IPS-18c (cell line): ENCODE measurements at regions not wholly inside any gene's neighbourhood (a gene's known extent, or its start where the extent isn't known, plus 50 kb on each side); places are given as distances from the start of the nearest gene placed in this dataset.

Experiments used
- H3K4me3 ChIP-seq: 2 replicates; pipeline ENCODE4 v1.7.0; 2013; ENCODE audit warnings: low read depth, mild to moderate bottlenecking, low read length, moderate library complexity; ENCODE audit not compliant: insufficient read depth
- H3K9me3 ChIP-seq: one replicate; pipeline ENCODE4 v1.6.1; 2013; ENCODE audit warnings: mild to moderate bottlenecking, low read length, moderate library complexity; ENCODE audit not compliant: control insufficient read depth, insufficient read depth

DNA sequence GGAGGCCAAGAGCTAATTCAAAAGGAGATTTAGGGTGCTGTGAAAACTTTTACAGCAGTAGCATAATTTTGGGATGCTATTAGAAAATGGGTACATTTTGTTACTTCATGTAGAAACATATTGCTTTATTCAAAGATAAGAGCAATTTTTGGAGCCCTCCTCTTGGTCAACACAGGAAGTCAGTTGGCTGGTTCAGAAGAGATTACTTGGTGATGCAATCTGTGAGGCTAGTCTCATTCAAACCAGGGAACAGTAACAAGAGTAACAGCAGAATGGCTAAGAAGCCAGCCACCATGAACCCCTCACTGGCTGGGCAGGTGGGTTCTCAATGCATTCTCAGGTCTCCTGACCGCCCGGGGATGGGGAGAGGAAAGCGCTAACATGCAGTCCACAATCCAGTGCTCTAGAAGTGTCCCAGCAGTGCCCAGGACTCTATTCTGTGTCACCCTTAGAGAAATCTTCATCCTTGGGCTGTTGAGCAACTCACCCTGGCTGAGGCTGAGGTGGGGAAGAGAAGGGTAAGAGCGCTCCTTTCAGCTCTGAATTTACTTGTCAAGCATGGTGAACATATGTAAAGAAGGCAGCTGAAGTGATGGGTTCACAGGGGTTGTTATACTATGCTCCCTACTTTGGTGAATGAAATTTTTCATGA is 262.2 kb upstream of the UBASH3B start:
- Histone ChIP-seq H3K9me3 (no peaks in the 10 kb centered on the region), H3K4me3 (no peak overlapping the region)

DNA sequence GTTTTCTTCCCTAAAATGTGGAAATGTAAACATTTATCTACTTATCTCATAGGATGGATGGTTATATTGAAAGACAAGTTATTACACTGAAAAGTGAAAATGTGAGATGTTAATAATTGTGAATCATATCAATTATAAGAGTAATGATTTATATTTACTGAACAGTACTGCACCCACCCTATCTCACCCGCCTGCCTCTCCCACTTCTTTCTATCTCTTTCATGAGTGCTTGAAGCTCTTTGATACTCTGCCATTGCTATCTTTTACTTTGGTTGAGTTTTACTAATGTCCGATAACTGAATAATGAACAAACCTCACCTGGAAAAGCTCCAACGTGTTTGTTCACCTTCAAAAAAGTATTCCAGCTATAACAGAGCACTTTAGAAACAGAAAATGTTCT is 263.0 kb upstream of the UBASH3B start:
- H3K9me3 ChIP-seq = no peaks in the 10 kb centered on the region
- no peak overlapping the region for H3K4me3 ChIP-seq

DNA sequence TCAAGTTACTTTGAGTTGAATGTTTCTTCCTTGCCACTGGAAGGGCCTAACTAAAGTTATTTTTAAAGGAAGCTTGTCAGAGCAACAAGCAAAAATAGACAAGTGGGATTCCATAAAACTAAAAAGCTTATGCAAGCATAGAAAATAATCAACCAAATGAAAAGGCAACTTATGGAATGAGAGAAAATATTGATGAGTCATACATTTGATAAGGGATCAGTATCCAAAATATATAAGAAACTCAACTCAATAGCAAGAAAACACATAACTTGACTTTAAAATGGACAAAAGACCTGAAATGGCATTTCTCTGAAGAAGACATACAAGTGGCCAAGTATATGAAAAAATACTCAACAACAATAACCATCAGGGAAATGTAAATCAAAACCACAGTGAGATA is 264.5 kb upstream of the UBASH3B start:
- no peaks in the 10 kb centered on the region for H3K9me3 ChIP-seq

DNA sequence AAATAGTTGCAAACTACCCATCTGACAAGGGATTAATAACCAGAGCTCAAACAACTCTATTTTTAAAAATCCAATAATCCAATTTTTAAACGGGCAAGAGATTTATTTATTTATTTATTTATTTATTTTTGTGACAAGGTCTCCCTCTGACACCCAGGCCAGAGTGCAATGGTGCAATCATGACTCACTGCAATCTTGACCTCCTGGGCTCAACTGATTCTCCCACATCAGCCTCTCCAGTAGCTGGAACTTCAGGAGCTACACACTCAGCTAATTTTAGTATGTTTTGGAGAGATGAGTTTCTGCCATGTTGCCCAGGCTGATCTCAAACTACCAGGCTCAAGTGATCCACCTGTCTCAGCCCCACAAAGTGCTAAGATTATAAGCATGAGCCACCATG is 267.2 kb upstream of the BLID start:
- H3K9me3 ChIP-seq = no peaks in the 10 kb centered on the region
- no peak overlapping the region for H3K4me3 ChIP-seq

More for the DNA sequence above, 264.5 kb upstream of the UBASH3B start:
- no peak overlapping the region for H3K4me3 ChIP-seq

DNA sequence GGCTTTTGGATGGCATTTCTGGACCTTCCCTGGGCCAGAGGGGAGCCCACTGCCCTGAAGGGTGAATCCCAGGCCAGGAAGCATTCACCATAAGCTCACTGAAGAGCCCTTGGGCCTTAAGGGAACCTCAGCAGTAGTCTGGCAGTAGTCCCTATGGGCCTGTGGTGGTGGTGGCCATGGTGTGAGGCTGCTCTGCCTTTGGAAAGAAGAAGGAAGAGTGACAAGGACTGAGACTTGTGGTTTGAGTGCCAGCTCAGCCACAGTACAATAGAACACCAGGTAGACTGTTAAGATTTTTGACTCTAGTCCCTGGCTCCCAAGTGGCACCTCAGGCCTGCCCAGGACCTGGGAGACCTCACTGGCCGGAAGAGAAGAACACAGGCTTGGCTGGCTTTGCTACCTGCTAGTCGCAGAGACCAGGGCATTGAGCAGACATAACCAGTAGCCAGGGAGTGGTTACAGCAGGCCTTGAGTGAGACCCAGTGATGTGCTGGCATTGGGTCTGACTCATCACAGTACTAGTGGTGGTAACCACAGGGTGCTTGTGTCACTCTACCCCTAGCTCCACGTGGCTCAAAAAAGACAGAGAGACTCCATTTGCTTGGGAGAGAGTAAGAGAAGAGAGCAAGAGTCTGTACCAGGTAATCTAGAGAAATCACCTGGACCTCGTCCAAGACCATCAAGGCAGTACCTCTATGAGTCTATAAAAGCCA is 259.8 kb upstream of the BLID start:
- Histone ChIP-seq H3K4me3 (no peak overlapping the region), H3K9me3 (no peaks in the 10 kb centered on the region)

DNA sequence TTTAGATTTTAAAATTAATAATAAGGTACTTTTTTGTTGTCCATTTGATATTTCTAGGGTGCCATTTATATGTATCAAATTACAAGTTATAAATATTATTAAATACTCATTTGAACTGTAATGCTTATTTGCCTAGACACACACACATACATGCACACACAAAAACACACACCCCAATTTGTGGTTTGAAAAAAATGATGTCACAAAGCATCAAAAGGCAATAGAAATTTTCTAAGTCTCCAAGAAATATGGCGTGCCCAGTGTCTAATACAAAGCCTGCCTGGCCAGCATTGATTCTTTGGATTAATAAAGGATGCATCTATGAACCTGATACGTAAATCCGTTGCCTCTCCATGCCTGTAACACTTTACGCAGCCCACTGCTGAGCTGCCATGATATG is 252.8 kb upstream of the BLID start:
- Histone ChIP-seq H3K4me3 (no peak overlapping the region), H3K9me3 (no peaks in the 10 kb centered on the region)

DNA sequence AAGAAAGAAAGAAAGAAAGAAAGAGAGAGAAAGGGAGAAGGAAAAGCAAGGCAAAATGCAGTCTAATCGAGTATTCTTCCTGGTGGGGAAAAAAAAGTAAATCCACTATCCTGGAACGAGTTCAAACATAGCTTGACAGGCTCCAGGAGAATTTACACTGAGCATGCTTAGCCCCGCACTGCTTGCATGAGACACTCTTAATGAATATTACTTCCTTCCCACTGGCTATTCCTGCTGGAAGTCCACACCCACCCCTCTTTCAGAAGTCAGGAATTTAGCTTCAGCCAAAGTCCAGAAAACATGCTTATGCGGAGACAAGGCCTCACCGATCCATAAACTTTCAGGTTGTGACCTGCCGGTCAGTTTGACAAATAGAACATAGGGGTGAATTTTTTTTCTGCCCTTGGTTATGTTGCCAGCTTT is 251.8 kb upstream of the BLID start:
- Histone ChIP-seq H3K4me3 (no peak overlapping the region), H3K9me3 (no peaks in the 10 kb centered on the region)

DNA sequence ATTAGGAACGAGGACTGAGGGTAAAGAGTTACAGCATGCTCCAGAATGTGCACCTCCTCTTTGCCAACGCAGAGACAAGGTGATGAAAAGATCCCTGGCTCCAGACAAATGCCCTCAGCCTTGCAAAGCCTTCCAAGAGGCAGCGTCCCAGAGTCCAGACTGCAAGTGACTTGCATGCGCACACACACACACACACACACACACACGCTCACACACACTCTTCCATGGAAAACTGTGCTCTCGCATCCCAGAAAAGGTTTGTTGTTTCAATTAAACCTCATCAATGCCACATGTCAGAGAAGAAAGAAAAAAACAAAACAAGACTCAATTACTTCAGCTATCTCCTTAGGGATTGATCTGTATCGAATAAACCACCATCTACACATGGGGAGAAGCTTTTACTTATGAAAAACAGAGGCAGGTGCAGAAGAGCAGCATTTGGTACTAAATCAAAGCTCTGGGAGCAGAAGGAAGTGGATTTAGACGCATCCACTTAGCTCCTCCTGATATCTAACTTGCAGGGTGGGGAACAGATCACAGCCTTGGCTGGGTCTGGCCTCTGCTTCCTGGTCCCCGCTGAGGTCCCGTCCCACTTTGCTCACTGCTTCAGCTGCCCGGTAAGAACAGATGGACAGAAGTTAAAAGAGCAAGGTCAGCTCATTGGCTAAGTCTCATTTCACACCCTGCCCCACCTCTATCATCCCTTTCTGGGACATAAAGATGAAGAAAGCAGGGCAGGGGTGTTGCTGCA is 249.8 kb upstream of the BLID start:
- Histone ChIP-seq H3K9me3 (no peaks in the 10 kb centered on the region), H3K4me3 (no peak overlapping the region)

DNA sequence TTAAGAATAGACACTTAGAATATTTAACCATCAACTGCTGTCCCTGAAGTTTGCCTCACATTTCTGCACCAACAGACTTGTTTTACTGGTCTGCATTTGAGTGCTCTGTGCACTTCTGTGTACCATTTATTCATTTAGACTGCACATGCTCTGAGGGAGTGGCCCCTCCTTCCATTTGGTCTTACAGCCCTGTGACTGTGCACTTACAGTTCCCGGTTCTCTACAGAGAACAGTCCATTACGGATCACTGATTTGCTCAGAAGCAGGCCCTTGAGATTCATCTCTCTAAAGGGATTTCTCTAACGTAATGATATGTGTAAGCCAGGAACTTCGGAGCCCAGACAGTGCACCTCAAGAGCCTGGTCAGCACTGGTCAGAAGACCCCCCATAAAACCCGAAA is 247.3 kb upstream of the BLID start:
- H3K4me3 ChIP-seq = no peak overlapping the region
- no peaks in the 10 kb centered on the region for H3K9me3 ChIP-seq

DNA sequence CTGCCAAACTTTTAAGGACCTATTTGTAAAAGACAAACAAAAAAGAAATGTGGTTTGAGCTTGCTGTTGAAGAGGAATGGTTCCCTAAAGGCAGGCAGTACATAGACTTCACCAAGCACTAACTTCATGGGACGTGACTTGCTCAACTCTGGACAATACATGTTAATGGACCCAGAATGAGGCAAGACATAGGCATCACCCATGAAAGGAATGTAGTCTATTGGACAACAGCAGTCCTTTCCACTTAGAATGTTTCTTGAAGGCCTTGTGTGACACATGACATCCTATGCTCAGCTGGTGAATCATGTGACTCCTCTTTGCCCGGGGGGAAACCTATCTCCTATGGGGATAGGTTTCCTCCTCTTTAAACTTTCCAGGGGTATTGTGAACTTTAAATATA is 246.4 kb upstream of the BLID start:
- H3K4me3 ChIP-seq = no peak overlapping the region
- no peaks in the 10 kb centered on the region for H3K9me3 ChIP-seq

DNA sequence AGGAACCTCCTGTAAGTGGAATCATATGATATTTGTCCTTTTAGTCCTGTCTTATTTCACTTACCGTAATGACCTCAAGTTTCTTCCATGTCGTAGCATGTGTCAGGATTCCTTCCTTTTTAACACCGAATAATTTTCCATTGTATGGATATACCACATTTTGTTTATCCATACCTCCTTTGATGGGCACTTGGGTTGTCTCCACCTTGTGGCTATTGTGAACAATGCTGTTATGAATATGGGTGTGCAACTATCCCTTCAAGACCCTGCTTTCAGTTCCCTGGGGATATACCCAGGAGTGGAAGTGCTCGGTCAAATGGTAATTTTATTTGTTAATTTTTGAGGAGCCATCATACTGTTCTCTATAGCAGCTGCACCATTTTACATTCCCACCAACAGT is 244.9 kb upstream of the BLID start:
- Histone ChIP-seq H3K4me3 (no peak overlapping the region), H3K9me3 (no peaks in the 10 kb centered on the region)

DNA sequence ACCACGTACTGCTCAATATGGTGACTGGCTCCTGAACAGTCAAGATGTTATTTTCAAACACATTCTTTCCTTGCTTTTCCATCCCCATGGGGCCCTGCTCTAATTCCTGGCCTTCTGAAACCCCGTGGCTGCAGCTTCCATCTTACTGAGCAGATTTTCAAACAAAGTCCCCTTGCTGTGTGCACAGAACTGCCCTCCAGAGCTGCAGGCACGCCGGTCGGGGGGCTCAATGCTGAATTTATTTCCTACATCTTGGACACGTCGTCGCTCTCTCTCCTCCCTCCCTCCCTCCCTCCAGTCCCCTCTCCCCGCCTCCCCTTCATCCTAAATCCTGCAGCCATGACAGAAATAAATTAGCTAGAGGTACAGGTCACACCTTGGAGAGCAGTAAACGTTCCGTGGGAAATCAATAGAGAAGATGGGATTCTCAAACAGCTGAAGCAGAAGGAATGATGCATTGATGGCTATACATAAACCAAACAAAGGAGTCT is 243.1 kb upstream of the BLID start:
- no peak overlapping the region for H3K4me3 ChIP-seq
- H3K9me3 ChIP-seq = no peaks in the 10 kb centered on the region

DNA sequence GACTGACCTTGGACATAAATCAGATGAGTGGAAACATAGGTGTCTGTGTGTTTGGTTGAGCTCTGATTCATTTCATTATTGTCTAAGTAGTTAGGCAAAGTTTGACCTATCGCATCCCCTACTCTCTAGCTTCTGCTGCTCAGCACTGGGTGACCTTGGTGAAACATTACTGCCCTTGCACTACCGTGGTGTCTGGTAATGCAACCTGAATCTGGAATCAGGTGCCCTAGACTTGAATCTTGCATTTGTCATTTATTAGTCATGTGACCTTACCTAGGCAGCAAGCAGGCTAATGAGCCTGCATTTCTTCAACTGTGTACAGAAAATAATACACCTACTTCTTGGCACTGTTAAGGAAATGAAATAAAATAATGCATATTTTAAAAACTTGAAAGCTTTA is 242.3 kb upstream of the BLID start:
- Histone ChIP-seq H3K4me3 (no peak overlapping the region), H3K9me3 (no peaks in the 10 kb centered on the region)

DNA sequence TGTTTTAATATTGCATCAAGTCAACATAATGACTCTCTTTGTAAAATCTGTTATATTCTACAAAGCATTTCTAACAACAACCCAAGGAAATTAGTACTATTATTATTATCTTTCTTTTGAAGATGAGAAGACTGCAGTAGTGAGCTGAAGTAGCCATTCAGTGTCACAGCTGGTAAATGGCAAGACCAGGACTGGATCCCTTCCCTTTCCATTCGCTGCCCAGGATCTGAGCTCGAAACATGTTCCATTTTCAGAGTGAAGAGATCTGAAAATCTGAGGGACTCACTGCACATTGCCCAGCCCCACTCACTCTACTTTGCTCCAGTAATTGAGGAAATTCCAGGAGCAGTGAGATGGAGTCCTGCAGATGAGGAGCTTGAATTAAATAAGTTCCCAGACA is 240.0 kb upstream of the BLID start:
- no peak overlapping the region for H3K4me3 ChIP-seq
- H3K9me3 ChIP-seq = no peaks in the 10 kb centered on the region

DNA sequence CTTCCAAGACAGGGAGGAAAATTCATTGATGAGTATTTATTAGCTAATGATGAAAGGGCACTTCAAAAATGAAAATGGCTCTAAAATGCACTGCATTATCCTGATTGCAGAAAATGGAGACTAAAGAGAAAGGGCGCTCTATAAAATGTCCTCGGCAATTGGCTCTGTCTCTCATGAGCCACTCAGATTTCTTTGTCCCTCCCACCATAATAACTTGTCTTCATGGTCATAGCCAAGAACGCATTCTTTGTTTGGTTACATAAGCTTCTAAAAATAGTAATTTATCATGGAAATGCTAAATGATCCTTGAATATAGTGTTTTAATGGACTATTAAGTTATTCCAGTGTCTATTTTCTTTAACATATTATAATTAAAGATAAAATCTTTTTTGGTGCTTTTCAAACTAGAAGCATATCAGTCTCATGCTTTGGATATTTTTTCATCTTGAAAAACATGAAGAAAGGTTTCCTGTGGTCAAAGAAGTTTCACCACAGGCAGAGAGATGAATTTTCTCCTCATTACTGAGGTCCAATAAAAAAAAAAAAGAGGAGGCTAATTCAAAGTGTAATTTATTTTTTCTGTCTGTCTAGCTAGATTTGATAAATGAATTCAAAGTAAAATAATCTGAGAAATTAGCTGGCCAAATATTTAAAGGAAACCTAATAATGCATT is 238.1 kb upstream of the BLID start:
- no peak overlapping the region for H3K4me3 ChIP-seq
- no peaks in the 10 kb centered on the region for H3K9me3 ChIP-seq

DNA sequence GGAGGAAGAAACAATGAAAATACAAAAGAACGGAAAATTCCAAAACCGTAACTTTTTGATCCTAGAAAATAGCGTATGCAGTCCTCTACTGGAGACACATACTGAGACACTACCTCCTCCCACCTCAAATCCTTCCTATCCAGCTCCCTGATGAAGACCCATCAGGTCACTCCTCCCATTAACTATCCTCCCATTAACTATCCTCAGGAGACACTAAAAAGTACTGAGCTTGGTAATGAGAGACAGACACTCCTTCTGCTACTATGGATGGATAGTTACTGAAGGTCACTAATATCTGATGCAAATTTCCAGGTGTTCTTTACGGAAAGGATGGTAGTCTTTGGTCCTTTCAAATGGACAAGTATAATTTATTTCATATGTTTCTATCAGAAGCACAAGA is 237.5 kb upstream of the BLID start:
- H3K4me3 ChIP-seq = no peak overlapping the region
- H3K9me3 ChIP-seq = no peaks in the 10 kb centered on the region

DNA sequence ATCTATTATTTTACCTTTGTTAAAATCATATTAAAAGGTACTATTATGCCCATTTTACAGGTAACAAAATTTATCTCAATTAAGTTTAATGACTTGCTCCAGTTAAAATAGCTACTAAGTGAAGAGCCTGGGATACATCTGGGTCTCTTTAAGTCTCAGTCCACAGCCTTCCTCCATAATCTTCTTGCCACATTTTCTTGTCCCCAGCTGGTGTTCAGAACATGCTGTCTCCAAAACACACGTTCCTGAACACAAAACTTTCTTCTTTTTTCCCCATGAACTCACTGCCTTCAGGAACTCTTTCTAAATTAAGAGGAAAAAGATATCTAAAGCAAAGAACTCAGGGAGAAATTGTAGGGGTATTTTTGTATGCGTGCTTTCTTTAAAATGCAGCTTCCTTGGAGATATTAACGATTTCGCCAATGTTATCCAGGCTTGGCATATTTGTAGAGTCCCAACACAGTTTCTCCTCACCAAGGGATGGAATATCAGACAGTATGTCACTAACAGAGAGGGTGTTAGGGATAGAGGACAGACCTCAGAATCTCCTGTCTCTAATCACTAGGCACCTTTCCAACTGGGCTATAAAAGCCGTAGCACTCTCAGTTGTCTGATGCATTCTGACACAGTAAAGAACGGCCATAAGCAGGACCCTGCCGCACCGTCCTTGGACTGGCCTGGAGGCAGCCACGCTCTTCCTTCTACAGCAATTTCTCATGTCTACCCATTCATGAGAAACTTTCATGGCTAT is 232.8 kb upstream of the BLID start:
- no peak overlapping the region for H3K4me3 ChIP-seq
- H3K9me3 ChIP-seq = no peaks in the 10 kb centered on the region
